ENCODE measurements at regions not wholly inside any gene's neighbourhood (a gene's known extent, or its start where the extent isn't known, plus 50 kb on each side); places are given as distances from the start of the nearest gene placed in this dataset.

DNA sequence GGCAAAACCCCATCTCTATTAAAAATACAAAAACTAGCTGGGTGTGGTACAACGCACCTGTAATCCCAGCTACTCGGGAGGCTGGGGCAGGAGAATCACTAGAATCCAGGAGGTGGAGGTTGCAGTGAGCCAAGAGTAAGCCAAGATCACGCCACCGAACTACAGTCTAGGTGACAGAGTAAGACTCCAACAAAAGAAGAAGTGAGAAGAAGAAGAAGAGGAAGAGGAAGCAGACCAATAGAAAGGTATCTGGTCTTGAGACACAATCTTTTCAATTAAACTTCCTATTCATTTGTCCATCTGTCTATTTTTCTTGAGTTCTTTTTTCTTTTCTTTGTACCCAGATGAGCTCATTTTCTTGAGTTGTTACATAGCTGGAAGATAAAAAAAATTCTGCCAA lies 55.7 kb upstream of the ACADM start:
- peak overlapping the region; percentile 28 for H3K27ac Mint-ChIP-seq
- peaks cover 4% of the 10 kb centered on the region for H3K9me3 Mint-ChIP-seq
- no peak overlapping the region for H3K4me3 Mint-ChIP-seq

DNA sequence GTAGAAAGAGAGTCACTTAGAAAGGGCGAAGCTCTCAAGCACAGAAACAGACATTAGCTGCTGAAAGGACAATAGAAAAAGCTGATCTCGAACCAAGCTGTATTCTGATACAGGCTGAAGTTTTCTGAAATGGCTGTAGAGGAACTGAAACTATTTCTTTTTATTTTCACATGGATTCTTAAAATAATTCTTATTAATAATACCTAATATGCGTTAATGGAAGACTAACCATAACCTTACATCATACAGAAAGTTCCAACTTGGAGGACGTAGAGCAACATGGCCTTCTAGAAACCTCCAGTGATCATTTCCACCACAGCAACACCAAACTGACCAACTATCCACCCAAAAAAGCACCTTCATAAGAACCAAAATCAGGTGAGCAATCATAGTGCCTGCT lies 52.8 kb upstream of the ACADM start:
- no peak for ATAC-seq
- Mint-ChIP-seq H3K27me3 (peaks cover 14% of the 10 kb centered on the region), H3K27ac (peak overlapping the region; percentile 8), H3K4me1 (peaks cover 30% of the 10 kb centered on the region), H3K36me3 (no peaks in the 10 kb centered on the region), H3K4me3 (no peak overlapping the region), H3K9me3 (no peaks in the 10 kb centered on the region)

More for the DNA sequence above, 55.7 kb upstream of the ACADM start:
- no peaks in the 10 kb centered on the region for H3K36me3 Mint-ChIP-seq
- peaks cover 30% of the 10 kb centered on the region for H3K4me1 Mint-ChIP-seq
- ATAC-seq, result peak; percentile 56
- H3K27me3 Mint-ChIP-seq, result peaks cover 4% of the 10 kb centered on the region

DNA sequence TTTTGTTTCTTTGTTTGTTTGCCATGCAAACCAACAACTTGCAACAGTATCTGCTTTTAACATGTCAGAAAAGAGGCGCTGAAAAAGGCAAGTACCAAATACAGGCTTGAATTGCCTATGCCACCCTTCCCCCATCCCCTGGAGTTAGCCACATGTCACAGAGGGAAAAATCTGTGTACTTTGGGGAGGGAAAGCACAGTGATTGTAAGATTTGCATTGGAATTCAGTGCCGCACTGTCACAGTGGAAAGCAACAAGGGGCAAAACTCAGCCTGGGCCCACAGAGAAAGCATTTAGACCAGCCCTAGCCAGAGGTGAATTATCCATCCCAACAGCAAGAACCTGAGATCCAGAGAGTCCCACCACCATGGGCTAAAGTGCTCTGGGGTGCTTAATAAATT lies 52.4 kb upstream of the ACADM start:
- Mint-ChIP-seq H3K9me3 (no peaks in the 10 kb centered on the region), H3K27me3 (peaks cover 18% of the 10 kb centered on the region), H3K4me3 (no peak overlapping the region), H3K27ac (peak overlapping the region; percentile 8), H3K4me1 (peaks cover 30% of the 10 kb centered on the region), H3K36me3 (no peaks in the 10 kb centered on the region)
- no peak for ATAC-seq

DNA sequence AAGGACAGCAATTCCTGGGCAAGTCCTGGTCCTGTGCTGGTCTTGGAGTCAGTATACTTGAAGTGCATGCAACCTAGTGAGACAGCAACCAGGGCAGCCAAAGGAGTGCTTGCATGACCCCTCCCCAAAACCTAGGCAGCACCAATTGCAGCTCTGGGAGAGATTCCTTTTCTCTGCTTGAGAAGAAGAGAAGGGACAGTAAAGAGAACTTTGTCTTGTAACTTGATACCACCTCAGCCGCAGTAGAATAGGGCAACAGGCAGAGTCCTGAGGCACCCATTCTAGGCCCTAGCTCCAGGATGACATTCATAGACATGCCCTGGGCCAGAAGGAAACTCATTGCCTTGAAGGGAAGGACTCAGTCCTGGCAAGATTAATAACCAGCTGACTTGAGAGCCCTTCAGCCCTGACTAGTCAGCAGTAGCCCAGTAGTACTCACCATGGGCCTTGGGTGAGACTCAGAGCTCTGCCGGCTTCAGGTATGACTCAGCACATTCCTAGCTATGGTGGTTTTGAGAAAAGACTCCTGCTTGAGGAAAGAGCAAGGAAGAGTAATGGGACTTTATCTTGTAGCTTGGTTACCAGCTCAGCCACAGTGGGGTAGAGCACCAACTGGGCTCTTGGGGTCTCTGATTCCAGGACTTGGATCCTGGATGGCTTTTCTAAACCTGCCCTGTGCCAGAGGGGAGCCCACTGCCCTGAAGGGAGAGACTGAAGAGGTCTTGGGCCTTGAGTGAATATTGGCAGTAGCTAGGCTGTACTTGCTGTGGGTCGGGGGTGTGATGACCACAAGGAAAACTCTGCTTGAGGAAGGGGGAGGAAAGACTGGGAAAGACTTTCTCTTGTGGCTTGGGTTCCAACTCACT lies 51.7 kb upstream of the ACADM start:
- Mint-ChIP-seq H3K27ac (peak overlapping the region; percentile 8), H3K4me1 (peaks cover 30% of the 10 kb centered on the region), H3K36me3 (no peaks in the 10 kb centered on the region), H3K4me3 (no peak overlapping the region), H3K27me3 (peaks cover 24% of the 10 kb centered on the region), H3K9me3 (no peaks in the 10 kb centered on the region)
- ATAC-seq, result no peak

DNA sequence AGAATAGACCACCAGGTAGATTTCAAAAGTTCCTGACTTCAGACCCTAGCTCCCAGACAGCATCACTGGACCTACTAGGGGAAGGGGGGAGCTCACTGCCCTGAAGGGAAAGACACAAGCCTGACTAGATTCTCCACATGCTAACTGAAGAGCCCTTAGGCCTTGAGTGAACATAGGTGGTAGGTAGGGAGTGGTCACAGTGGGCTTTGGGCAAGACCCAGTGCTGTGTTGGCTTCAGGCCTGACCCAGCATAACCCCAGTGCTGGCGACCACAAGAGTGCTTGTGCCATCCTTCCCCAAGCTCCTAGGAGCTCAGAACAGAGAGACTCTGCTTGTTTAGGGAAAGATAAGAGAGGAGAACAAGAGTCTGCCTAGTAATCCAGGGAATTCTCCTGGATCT lies 51.1 kb upstream of the ACADM start:
- Mint-ChIP-seq H3K27me3 (peaks cover 25% of the 10 kb centered on the region), H3K4me1 (peaks cover 30% of the 10 kb centered on the region), H3K9me3 (no peaks in the 10 kb centered on the region), H3K4me3 (no peak overlapping the region), H3K27ac (no peak overlapping the region), H3K36me3 (no peaks in the 10 kb centered on the region)
- ATAC-seq, result no peak

DNA sequence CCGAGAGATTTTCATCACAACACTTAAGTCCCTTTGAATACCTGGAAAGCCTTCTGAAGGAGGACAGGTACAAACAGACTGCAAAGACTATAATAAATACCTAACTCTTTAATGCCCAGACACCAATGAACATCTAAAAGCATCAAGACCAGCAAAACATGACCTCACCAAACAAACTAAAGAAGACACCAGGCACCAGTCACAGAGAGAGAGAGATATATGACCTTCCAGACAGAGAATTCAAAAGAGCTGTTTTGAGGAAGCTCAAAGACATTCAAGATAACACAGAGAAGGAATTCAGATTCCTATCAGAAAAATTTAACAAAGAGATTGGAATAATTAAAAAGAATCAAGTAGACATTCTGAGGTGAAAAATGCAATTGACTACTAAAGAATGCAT lies 50.6 kb upstream of the ACADM start:
- Mint-ChIP-seq H3K4me3 (no peak overlapping the region), H3K36me3 (no peaks in the 10 kb centered on the region), H3K4me1 (peaks cover 25% of the 10 kb centered on the region), H3K9me3 (peaks cover 2% of the 10 kb centered on the region), H3K27me3 (peaks cover 25% of the 10 kb centered on the region), H3K27ac (no peak overlapping the region)
- ATAC-seq, result no peak
